T-helper 1 cell treated with Interleukin-12 subunit alpha and Interleukin-12 subunit beta and Interleukin-4 antibody, amounts not matched to agents 30 ng/mL and 1 ng/mL, for 36 hours (primary cell): ENCODE measurements at regions not wholly inside any gene's neighbourhood (a gene's known extent, or its start where the extent isn't known, plus 50 kb on each side); places are given as distances from the start of the nearest gene placed in this dataset.

ENCODE experiments used
- intact Hi-C: fragments of 100-400 bp; cut with micrococcal nuclease; formaldehyde crosslinking; loops from one replicate; pipeline ENCODE4 v1.15.1; 2024

GRCh38 chrX:137401092-137401491 is 164.8 kb upstream of the ZIC3 start:
- intact Hi-C loops: no loop called here

DNA sequence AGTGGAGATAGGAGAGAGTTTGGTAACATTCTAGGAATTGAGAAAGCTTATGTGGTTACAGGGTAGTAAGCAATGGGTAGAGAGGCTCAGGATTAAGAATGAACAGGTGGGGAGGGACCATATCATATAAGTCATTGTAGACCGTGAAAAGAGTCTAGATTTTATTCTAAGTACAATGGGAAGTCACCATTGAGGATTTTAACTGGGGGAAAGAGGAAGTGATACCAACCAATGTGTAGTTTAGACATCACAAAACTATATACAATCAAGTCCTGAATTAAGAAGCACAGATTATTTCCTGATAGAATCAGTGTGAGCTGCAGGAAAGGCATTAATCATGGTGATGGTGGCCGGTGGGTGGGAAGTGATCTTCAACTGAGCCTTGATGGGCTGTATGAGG is 178.3 kb upstream of the ZIC3 start:
- intact Hi-C loops: no loop called here

DNA sequence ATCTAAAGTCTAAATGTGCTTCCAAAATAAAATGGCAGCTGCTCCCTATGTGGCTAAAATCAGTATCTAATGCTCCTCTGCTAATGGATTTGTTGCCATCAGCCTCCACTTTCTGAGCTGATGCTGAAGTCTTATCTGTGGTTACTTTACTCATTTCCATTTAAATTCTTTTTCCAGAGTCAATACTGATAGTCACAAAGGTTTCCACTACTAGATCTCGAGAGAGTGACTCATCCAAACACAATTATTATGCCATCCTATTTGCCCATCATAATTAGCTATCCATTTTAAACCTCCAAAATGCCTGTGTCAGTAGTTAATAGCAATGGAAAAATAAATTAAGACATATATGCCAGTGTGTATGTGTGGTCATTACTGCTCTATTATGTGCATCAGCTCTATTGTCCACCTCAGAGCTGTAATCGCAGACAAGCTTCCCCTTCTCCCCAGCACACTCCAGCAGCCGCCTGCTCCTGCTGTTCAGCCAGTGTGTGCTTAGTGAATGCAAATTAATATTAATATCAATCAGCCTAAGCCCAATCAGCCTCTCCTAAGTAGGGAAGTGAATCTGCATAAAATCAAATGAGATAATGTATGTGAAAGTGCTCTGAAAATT is 199.8 kb upstream of the ZIC3 start:
- intact Hi-C loops: no loop called here

- intact Hi-C loops: no loop called here
These were observed 202.4 kb upstream of the ZIC3 start for GRCh38 chrX:137363559-137363958.

DNA sequence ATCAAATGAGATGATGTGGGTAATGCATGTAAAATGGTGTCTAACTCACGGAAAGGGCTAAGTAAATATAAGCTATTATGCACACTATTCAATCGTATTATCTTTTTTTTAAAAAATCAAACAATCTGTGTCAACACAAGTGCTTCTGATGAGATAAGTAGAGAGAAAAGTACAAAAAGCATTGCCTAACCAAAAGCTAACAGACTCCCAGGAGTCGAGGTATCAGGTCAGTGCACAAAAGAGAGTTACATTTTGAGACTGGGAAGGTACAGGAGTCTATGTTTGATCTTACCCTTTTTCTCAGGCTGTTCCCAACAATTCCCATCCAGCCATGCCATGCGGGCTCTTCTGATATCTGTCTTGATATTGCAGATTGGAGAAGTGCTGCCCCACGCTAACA is 203.3 kb upstream of the ZIC3 start:
- intact Hi-C loops: no loop called here

- intact Hi-C loops: no loop called here
These were observed 211.1 kb upstream of the ZIC3 start for GRCh38 chrX:137354851-137355250.

DNA sequence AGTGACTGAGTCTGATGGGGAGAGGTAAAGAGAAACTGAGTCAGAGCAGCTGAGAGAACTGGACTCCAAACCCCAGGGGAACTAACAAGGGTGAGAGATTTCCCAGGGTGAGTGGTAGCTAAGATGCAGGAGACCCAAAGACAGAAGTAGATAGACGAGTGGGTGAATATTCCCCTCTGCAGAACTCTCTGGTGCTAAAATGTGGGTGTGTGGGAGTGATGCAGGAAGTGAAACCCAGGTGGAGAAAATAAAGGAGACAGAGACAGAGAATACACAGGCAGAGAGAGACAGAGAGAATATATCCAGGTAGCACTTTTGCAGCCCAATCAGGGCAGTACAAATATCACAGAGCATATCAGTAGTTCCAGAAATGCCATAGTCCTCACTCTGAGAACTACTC is 212.5 kb upstream of the ZIC3 start:
- intact Hi-C loops: no loop called here

GRCh38 chrX:137352101-137352660 is 213.7 kb upstream of the ZIC3 start:
- intact Hi-C loops: no loop called here

GRCh38 chrX:137342969-137343368 is 223.0 kb upstream of the ZIC3 start:
- intact Hi-C loops: no loop called here

DNA sequence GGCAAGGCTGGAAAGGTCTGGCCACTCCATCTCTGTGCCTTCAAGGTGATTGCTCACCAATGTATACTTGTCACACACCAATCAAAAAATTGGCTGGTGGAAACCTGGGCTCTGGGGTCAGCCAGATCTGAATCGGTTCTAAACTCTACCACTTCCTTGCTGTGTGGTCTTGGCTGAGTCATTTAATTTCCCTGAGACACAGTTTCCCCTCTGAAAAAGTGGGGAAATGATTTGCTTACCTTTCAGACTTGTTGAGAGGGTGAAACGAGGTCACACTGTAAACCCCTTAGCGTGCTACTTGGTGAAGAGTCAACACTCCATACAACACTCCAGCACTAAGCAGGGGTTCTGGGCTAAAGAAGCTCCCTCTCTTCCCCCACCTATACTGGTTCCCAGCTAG is 252.3 kb upstream of the ZIC3 start:
- intact Hi-C loops: loop anchor here (10.0 kb wide), 1 partner anchor 599 kb away; no protein-coding TSS in a partner anchor

- intact Hi-C loops: no loop called here
These were observed 260.5 kb upstream of the ZIC3 start for GRCh38 chrX:137305404-137305803.

GRCh38 chrX:137297167-137297566 is 263.4 kb upstream of the GPR101 start:
- intact Hi-C loops: no loop called here

DNA sequence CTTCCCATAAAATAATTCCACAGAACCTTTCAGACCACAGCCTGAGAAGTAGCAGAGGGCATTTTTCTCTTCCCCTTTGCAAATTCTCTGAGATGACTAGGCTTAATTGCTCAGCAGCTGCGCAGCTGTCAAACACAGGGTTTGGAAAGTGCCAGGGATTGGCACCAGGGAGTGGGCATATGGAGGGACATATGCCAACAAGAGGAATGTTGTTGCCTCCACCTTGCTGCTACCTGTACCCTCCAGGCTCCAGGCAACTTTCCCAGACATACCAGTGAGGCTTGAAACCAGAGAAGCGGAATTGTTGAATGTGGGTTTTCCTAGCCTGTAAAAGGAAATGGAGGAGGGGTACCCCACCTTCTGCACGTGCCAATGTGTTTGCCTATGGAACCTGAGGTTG is 256.2 kb upstream of the GPR101 start:
- intact Hi-C loops: no loop called here

- intact Hi-C loops: no loop called here
These were observed 253.4 kb upstream of the GPR101 start for GRCh38 chrX:137287191-137287590.

DNA sequence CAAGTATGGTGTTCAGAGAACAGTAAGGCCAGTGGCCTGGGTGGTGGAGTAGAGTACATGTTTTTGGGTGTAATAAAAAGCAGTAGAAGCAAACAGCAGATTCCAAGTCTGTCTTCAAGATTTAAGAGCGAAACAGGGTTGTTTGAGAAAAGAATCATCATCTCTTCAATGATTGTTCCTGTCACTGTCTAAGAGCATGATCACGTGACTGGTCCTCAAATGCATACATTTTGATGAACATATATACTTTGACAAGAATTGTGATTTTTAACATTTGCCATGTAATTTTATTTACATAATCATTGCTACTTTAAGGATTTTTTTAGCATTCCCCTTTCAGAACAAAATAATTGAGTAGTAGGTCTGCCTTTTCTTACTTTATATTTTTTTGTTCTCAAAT is 252.6 kb upstream of the GPR101 start:
- intact Hi-C loops: no loop called here

DNA sequence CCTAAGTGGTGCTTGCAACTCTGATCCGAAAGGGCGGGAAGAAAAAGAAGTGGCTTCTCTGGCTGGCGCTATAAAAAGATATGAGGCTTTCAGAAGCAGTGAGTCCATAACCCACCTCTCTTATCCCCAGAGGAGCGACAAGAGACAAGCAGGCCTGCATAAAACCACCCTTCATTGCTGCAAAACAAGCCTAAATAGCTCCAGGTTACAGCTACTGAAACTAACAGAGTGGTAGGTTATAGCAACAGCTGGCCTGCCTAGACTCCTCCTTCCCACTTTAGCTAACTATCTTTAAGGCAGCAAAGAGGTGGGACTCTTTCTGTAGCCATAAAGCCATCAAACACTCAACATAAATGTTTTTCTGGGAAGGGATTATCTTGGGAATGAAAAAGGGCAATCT is 245.0 kb upstream of the GPR101 start:
- intact Hi-C loops: no loop called here

GRCh38 chrX:137263374-137263773 is 229.6 kb upstream of the GPR101 start:
- intact Hi-C loops: no loop called here

DNA sequence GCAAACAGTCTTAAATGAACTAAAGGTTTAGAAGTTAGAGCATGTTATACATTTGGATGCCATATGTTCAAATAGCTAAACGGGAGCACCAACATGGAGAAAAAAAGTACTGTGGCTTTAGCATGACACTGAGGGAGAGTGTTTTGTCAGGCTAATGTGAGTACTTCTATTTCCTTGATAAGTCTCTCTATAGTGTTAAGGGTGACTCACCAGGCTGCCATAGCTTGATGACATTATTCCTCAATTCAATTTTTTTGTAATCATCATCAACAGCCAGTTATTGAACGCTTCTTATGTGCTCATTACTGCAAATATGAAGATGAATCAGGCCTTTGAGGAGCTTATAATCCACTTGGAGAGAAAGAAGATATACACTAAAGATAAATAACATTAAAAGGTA is 211.4 kb upstream of the GPR101 start:
- intact Hi-C loops: no loop called here

DNA sequence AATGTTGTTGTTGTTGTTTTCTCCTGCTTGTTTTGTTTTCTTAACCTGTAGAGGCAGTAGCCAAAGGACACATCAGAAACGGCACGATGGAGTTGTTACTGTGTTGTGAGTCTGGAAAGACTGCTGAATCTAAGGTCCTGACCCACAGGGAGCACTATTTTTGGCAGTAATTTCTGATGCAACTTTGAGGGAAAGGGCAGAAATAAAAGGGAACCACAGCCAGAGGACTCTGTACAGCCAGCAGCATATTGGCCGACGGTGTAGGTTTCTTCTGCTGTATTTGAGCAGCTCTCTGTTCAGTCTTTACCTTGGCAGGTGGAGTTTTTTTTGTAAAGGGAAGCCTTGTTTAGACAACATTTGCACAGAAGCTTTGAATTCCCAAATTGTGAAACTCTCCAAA is 203.0 kb upstream of the GPR101 start:
- intact Hi-C loops: no loop called here

DNA sequence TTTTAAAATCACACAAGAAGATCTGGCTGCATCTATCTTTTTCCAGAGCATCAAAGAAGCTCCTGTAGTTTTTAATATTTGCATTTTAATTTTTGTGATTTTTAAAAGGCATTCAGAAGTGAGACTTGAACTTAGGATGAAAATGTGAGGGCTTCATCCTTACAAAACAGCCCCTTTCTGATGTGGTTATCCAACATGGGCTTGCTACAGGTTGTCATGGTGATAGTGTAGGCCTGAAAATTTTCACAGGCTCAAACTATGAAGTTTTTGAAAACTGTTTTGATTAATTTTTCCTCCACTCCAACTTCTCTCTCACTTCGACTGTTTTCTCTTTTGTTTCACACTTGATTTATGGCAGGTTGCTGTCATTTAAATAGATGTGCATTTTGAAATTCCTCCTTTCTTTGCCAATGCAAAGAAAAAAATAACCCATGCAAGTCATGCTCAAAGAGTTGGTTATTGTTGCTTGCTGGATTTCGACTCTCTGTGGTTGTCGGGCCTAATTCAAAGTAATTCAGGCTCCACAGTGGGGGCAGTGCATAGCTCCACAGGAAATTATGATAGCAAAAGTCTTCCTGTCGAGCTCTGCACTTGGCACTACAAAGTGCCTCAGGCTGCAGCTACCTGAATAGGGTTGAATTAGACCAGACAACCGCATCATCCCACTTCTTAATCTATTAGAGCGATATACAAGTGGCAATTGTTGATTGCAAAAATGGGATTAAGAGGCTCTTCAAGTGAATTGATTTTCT is 201.0 kb upstream of the GPR101 start:
- intact Hi-C loops: no loop called here

- intact Hi-C loops: no loop called here
These were observed 199.7 kb upstream of the GPR101 start for GRCh38 chrX:137233478-137233877.

DNA sequence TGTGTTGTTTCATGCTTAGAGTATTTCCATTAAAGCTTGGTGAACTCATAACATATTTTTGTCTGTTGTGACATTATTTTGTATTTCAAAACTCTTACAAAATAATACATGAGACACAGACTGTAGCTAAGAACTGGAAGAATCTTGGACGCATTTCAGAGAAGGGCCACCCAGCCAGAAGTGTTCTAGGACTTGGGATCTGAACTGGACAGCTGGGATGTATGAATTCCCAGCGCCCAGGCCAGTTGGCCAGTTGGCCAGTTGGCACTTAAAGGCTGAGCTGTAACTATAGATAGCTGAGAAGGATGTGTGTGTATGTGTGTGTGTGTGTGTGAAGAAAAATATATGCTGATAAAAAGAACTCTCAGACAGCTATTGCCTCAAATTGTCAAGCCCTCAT is 193.4 kb upstream of the GPR101 start:
- intact Hi-C loops: no loop called here

- intact Hi-C loops: no loop called here
These were observed 181.7 kb upstream of the GPR101 start for GRCh38 chrX:137215467-137215866.
